Inflammatory macrophage treated with lipopolysaccharide for 1 hour (primary cell): ENCODE measurements at regions not wholly inside any gene's neighbourhood (a gene's known extent, or its start where the extent isn't known, plus 50 kb on each side); places are given as distances from the start of the nearest gene placed in this dataset.
"Not testable (repeated sequence)": the region's sequence is repeated elsewhere in the genome, so short reads cannot be mapped to it uniquely, and the experiment has no call there.

Experiments used
- DNase-seq, 2 donors: peaks; one replicate each; pipeline ENCODE4 v3.0.0-alpha.2; 2020 to 2022

DNA sequence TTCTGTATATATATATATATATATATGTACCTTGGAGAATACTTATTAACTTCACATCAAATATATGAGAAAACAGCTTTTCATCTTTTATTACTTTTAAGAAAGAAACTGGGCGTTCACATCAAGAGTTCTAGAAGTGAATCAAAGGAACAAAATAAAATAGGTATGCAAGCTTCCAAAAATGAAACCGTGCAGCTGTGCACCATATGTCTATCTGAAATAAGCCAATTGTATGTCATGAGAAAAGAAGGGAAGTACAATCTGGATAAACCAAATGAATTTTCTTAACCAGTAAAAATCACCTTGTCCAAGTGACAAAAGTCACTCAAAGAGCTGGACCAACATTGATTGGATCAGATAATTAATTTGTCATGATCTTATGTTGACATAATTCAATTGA is 405.4 kb upstream of the TECRL start:
- DNase-seq: no peak

DNA sequence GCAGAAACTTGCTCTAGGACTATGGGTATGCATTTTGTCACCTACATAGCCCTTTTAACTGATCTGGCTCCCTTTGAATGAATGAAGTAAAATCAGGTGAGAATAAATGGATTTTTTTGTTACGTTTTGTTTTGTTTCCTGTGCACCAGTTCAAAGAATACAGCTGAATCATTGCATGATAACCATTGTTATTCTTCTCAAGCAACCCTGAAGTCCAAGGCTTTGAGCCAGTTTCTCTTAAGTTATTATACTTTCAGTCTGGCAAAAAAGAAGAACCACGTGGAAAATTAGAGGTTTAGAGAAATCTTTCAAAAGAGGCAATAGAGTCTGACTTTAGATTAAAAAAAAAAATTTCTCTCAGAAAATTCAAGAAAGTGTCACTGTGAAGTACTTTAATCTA is 398.6 kb upstream of the TECRL start:
- DNase-seq: no peak

GRCh38 chr4:64799751-64800150 is 390.5 kb upstream of the TECRL start:
- no peak for DNase-seq

- DNase-seq: not testable (repeated sequence)
Observed at GRCh38 chr4:64798828-64799227, 389.6 kb upstream of the TECRL start.

- DNase-seq: no peak
Observed at GRCh38 chr4:64796581-64796980, 387.3 kb upstream of the TECRL start.

- no peak for DNase-seq
Observed at GRCh38 chr4:64784125-64784524, 374.9 kb upstream of the TECRL start.

DNA sequence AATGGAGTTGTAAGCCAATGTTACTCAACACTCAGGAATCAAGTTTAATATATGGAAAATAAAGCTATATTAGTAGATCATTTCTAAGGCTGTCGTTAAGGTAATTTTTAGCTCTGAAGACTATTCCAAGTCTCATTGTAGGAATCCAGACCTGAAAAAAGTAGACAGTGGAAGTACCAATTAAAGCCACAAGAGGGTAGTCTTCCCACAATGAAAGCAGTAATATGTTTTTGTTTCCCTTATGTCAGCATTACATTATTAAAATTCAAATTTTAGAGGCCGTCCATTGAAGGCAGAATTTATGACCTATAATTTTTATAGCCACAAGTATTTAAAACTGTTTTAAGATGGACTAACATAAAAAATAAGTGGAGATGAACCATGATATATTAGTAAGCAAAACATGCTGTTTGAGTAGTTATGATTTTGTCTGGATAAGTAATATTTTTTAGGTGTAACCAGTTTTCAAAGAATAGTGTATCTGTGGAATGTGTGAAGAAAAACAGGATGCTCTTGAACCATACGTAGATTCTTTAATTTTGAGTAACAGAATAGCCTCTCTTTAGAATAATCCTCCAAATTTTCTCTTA is 372.6 kb upstream of the TECRL start:
- peak in 1 of 2 donors; percentile 46 for DNase-seq

- DNase-seq: no peak
Observed at GRCh38 chr4:64780664-64781063, 371.4 kb upstream of the TECRL start.

DNA sequence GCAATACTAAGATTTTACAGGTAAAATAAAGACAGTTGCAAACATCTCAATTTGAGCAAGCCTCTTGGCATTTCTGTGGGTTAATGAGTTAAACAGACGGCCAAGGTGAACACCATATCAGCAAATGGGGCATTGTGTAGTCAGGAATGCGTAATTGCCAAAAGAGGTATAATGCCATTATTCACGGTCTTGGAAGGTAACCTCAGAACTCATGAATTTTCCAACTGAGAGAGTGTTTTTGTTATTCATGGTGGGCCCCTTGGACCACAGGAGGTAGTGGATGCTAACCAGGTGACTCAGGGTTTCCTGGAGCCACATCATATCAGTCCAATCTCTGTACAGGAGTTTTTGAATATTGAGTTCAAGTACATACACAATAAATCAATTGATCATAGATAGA is 368.0 kb upstream of the TECRL start:
- no peak for DNase-seq

- DNase-seq: no peak
Observed at GRCh38 chr4:64776820-64777219, 367.6 kb upstream of the TECRL start.

- DNase-seq: no peak
Observed at GRCh38 chr4:64774626-64775025, 365.4 kb upstream of the TECRL start.

DNA sequence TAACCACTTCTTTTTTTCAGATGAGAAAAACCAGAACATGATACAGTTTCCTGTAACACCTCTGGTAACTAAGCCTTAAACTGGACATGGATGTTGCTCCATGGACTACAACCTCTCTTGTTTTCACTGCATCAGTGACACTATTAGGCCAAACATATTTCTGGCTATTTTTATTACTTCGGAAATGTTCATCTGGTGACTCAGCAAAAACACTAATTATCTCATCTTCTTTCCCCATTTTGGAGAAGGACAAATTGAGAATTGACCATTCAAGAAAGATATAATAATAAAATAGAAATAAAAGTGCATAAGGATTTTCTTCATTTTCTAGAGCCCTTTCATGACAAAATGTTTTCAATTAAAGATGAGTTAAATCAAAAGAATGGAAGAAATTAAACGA is 361.9 kb upstream of the TECRL start:
- DNase-seq: no peak

DNA sequence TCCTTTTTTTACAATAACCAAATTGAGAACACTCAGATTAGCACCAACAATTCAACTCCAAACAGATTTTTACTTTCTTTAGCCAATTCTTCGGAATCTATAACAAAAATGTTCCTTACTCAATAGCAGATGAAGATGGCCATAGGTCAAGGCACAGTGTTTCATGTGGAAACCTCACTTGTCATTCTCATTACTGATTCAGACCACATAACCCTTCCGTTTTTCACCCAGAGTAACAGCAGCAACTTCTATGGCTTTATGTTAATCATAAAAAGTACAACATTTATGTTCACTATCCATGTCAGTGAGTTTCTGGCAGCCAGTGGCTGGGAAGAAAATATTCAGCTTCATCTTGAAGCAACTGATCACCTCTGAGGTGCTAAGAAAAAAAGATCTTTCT is 358.3 kb upstream of the TECRL start:
- no peak for DNase-seq

DNA sequence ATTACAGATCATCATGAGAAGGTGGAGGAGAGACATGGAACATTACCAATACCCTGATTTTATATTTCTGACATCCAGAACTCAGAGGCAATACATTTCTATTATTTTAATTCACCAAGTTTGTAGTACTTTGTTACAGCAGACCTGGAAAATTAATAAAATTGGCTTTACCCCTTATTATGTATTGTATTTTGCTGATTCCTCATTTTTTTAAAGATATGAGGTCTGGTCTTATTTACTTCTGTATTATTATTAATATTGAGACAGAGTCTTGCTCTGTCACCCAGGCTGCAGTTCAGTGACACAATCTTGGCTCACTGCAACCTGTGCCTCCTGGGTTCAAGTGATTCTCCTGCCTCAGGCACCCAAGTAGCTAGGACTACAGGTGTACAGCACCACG is 357.3 kb upstream of the TECRL start:
- no peak for DNase-seq

GRCh38 chr4:64756016-64756415 is 346.8 kb upstream of the TECRL start:
- DNase-seq: no peak

DNA sequence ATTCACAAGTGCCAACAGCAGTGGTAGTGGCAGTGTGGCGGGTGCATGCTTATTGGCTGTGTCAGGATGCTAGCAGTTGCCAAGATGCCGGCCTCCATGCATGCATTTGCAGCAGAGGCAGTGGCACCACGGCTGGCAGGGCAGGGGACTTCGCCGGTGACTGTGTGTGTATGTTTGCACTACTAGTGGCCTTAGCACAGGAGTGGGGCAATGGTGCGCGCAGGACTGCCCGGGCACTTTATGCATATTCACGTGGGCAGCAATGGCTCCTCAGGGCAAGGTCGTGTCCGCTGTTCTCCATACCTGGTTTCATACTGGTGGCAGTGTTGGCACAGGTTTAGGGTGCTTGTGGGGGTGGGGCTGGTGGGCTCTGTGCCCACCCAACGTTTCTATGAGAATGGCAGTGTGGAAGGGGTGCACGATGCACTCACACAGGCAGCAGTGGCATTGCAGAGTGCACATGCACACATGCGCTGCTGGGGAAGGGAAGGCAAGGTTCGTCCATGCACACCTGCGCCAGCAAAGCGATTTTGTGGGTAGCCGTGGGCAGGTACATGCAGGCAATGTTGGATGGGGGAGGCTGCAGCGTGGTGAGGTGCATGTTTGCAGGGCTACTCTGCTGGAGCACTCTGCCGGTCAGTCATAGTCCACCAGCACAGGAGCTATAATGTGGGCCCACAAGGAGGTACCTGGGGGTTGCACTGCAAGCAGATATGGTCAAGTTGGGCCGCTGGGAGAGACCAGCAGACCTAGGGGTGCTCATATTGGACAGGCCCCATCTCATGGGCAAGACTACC is 338.9 kb upstream of the TECRL start:
- no peak for DNase-seq

DNA sequence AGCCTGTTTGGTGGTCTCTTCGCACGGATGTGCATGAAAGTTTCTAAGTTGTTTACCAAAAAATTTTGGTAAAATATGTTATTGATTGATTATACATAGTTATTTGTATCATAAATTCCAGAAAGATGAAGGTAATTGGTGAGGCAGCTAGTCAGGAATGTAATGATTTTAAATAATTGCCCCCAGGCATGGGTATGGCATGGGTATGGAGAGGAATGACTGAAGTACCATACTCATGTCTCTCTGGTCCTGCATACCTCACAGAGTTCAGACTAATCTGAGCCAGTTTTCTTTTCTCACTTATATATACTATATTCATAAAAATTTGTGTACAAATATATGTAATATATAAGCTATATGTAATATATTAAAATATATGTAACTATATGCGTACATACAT is 329.0 kb upstream of the TECRL start:
- no peak for DNase-seq

DNA sequence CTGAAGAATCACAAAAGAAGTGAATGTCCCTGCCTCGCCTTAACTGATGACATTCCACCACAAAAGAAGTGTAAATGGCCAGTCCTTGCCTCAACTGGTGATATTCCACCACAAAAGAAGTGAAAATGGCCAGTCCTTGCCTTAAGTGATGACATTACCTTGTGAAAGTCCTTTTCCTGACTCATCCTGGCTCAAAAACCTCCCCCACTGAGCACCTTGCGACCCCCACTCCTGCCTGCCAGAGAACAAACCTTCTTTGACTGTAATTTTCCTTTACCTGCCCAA is 328.5 kb upstream of the TECRL start:
- not testable (repeated sequence) for DNase-seq

DNA sequence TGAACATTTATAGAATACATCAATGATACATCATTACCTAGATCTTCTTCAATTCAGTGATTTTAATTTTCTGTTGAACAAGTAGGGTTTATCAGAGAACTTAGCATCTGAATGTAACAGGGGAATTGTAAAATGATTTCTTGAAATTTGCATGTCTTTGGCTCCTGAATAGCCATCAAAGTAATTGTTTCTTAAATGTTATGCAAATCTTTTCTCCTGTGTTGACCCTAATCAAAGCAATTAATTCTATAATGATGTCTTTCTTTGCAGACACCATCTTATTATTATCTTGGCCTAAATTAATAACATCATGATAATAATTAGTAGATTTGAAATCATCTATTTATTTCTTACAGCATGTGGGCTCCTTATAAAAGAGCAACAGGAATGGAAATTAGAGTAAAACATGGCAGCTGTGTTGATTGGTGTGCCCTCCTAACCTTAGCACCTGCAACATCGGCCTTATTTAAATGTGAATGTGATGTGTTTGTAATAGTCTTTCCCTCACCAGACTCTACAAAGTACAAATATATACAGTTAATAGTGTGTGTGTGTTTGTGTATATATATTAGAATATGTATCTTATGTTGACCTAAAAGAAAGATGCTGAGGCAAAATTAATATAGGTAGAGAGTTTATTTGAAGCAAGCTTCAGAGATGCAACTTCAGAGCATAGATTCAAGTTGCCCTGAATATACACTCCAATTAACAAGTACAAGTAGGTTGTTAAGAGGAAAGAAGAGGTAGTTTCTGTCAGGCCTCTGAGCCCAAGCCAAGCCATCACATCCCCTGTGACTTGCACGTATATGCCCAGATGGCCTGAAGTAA is 328.0 kb upstream of the TECRL start:
- DNase-seq: no peak

DNA sequence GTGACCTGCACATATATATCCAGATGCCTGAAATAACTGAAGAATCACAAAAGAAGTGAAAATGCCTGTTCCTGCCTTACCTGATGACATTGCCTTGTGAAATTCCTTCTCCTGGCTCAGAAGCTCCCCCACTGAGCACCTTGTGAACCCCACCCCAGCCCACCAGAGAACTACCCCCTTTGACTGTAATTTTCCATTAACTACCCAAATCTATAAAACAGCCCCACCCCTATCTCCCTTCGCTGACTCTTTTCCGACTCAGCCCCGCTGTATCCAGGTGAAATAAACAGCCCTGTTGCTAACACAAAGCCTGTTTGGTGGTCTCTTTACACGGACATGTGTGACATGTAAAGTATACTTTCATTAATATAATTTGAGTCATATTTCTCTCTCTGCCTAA is 320.3 kb upstream of the TECRL start:
- DNase-seq: no peak

GRCh38 chr4:64727960-64728359 is 318.7 kb upstream of the TECRL start:
- DNase-seq: no peak

DNA sequence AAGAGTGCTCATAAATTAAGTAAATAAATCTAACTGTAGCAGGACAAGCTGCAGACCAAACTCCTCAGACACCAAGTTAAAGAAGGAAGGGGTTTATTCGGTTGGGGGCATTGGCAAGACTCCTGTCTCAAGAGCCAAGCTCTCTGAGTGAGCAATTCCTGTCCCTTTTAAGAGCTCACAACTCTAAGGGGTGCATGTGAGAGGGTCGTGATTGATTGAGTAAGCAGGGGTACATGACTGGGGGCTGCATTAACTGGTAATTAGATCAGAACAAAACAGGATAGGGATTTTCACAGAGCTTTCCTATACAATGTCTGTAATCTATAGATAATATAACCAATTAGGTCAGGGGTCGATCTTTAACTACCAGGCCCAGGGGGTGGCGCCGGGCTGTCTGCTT is 318.1 kb upstream of the TECRL start:
- not testable (repeated sequence) for DNase-seq

- no peak for DNase-seq
Observed at GRCh38 chr4:64724689-64725088, 315.4 kb upstream of the TECRL start.

DNA sequence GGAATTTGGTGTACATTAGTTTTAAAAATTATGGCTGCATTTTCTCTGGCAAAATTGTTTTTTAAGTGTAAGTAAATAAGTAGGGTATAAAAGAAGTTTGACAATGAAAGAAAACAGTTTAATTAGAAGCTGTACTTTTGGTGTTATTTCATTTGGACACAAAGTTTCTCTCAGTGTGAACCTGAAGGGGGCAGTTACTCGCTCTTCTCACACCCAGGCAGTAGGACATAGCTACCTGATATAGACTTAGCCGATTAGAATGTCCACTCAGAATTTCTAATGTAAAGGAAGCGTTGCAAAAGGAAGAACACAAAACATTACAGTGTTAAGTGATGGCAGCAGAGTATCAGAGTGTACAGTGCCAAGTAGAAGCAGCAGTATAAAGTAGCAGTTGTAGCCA is 311.9 kb upstream of the TECRL start:
- no peak for DNase-seq
